Upper lobe of left lung (tissue), 6 donors: ENCODE measurements at regions not wholly inside any gene's neighbourhood (a gene's known extent, or its start where the extent isn't known, plus 50 kb on each side); places are given as distances from the start of the nearest gene placed in this dataset.

Experiments used
- ATAC-seq, 2 donors: fragments of 200-7000 bp; cut with Tn5 transposase; one replicate each; pipeline ENCODE4 v1.9.1; 2022; ENCODE audit warnings: mild to moderate bottlenecking in 2 of 2, moderate library complexity in 2 of 2; ENCODE audit not compliant: low FRiP score in 2 of 2
- DNase-seq, 2 donors: peaks; one replicate each; pipeline ENCODE4 v3.0.0-alpha.2; 2019 to 2020
- H3K27ac ChIP-seq, 4 donors: fragments of 200-600 bp; sonication (generic); one replicate each; pipeline ENCODE4 v1.5.1; 2016 to 2019
- H3K27me3 ChIP-seq, 4 donors: fragments of 200-600 bp; sonication (generic); one replicate each; pipeline ENCODE4 v1.5.1; 2017 to 2019
- H3K36me3 ChIP-seq, 4 donors: fragments of 200-600 bp; sonication (generic); one replicate each; pipeline ENCODE4 v1.5.1; 2016 to 2019
- H3K4me1 ChIP-seq, 4 donors: fragments of 200-600 bp; sonication (generic); one replicate each; pipeline ENCODE4 v1.5.1; 2018 to 2019
- H3K4me3 ChIP-seq, 4 donors: fragments of 200-600 bp; sonication (generic); one replicate each; pipeline ENCODE4 v1.5.1; 2017 to 2019; ENCODE audit warnings: mild to moderate bottlenecking in 2 of 4, moderate library complexity in 1 of 4
- H3K9me3 ChIP-seq, 4 donors: fragments of 200-600 bp; sonication (generic); one replicate each; pipeline ENCODE4 v1.5.1; 2018 to 2019
- EP300 ChIP-seq, 4 donors: sonication (generic); formaldehyde crosslinking; IDR thresholded peaks; one replicate each; pipeline ENCODE4 v1.5.1; 2017; ENCODE audit warnings: antibody characterized with exemption in 4 of 4, control low read depth in 2 of 4
- POLR2A ChIP-seq, 4 donors: fragments of 450-650 bp; IDR thresholded peaks; one replicate each; pipeline ENCODE4 v1.5.1; 2016 to 2017; ENCODE audit warnings: antibody characterized with exemption in 4 of 4, mild to moderate bottlenecking in 2 of 4
- POLR2AphosphoS5 ChIP-seq, 2 donors: sonication (generic); formaldehyde crosslinking; IDR thresholded peaks; one replicate each; pipeline ENCODE4 v1.5.1; 2017; ENCODE audit warnings: antibody characterized with exemption in 2 of 2
- WGBS, 2 donors: methylation state at CpG; one replicate each; pipeline ENCODE4 v1.1.5; 2017 to 2018; 5-methylcytosine and 5-hydroxymethylcytosine counted together
- TF ChIP-seq, protein P1 (sequence below), 6 experiments: fragments of 450-650 bp in 4 of 6; fragments of 200-600 bp in 2 of 6; sonication (generic) in 2 of 6; IDR thresholded peaks; one replicate each; pipeline ENCODE4 v1.5.1; 2016 to 2019; ENCODE audit warnings: antibody characterized with exemption in 6 of 6
- donor health status: DM: no; HTN: no; CAD: no; lungs with moderate emphysema.
- donor health status: DM: no; HTN: yes; CAD: no; lungs with severe emphysema.

DNA sequence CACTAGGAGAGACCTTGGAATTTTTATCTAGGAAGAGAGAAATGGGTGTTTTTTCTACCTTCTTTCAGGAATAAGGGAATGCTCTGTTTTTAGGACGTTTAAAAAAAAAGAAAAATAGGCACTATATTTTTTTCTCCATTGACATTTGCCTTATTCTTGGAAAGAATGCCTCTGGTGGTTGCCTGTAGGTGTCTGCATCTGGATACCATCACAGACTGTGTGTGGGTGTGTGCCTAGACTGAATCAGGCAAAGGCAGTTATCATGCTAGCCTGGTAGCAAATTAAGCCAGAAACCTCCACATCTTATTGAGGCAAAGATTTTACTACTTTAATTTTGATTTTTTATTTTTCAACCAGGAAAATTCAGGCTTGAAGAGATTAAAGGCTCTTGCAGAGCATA lies 513.6 kb upstream of the KCNMB2 start:
- H3K36me3 ChIP-seq, result no peaks in the 10 kb centered on the region
- H3K27me3 ChIP-seq, result no peaks in the 10 kb centered on the region
- no peak overlapping the region for H3K27ac ChIP-seq
- DNase-seq (no peak), ATAC-seq (no peak)
- no peaks in the 10 kb centered on the region for H3K9me3 ChIP-seq
- WGBS, 2 donors, result 82 to 86% methylated on average over 1 of the region's 1 CpG
- no peak overlapping the region for H3K4me3 ChIP-seq
- TF ChIP-seq, protein P1, sequence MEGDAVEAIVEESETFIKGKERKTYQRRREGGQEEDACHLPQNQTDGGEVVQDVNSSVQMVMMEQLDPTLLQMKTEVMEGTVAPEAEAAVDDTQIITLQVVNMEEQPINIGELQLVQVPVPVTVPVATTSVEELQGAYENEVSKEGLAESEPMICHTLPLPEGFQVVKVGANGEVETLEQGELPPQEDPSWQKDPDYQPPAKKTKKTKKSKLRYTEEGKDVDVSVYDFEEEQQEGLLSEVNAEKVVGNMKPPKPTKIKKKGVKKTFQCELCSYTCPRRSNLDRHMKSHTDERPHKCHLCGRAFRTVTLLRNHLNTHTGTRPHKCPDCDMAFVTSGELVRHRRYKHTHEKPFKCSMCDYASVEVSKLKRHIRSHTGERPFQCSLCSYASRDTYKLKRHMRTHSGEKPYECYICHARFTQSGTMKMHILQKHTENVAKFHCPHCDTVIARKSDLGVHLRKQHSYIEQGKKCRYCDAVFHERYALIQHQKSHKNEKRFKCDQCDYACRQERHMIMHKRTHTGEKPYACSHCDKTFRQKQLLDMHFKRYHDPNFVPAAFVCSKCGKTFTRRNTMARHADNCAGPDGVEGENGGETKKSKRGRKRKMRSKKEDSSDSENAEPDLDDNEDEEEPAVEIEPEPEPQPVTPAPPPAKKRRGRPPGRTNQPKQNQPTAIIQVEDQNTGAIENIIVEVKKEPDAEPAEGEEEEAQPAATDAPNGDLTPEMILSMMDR (IDR thresholded peaks at IDR 0.05), result no peak
- no peak for TF ChIP-seq EP300 (IDR thresholded peaks at IDR 0.05)
- no peak for TF ChIP-seq POLR2AphosphoS5 (IDR thresholded peaks at IDR 0.05)
- no peak for TF ChIP-seq POLR2A (IDR thresholded peaks at IDR 0.05)
- H3K4me1 ChIP-seq, result no peaks in the 10 kb centered on the region

GRCh38 chr3:178028933-178029332 lies 507.3 kb upstream of the KCNMB2 start:
- H3K4me1 ChIP-seq, result no peaks in the 10 kb centered on the region
- no peaks in the 10 kb centered on the region for H3K9me3 ChIP-seq
- no peak for ATAC-seq
- H3K36me3 ChIP-seq, result no peaks in the 10 kb centered on the region
- DNase-seq, result no peak
- no peak overlapping the region for H3K27ac ChIP-seq
- 80 to 82% methylated on average over 1 of the region's 1 CpG for WGBS, 2 donors
- no peaks in the 10 kb centered on the region for H3K27me3 ChIP-seq
- H3K4me3 ChIP-seq, result no peak overlapping the region
- TF ChIP-seq, protein P1 (IDR thresholded peaks at IDR 0.05), result no peak
- TF ChIP-seq POLR2AphosphoS5 (IDR thresholded peaks at IDR 0.05), result no peak
- TF ChIP-seq POLR2A (IDR thresholded peaks at IDR 0.05), result no peak
- no peak for TF ChIP-seq EP300 (IDR thresholded peaks at IDR 0.05)

DNA sequence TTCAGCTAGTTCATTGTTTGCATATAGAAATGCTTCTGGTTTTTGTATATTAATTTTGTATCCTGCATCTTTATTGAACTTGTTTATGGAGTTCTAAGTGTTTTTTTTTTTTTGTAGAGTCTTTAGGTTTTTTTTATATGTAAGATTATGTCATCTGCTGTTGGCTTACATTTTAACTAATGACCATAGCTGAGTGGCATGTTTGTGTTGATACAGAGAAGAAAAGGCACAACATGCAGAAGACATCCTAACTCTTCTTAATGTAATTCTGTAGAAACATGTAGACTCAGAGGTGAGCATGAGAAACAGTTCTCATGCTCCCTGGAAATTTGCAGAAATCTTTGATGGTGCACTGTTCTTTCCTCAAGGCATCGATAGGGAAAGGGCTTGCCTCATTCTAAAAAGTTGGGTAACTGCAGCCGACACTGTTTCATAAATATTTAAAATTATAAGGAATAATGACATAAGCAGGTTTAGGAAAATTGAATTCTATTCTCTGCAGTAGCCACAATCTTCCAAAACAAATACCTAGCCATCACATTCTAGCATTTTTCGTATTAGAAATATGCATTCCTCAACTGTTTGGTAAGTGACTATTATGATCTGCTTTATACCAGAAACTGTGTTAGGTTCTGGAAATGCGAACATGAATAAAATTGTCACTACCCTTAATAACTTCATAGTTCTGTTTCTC lies 499.6 kb upstream of the KCNMB2 start:
- DNase-seq (no peak), ATAC-seq (no peak)
- Histone ChIP-seq H3K4me1 (no peaks in the 10 kb centered on the region), H3K27me3 (no peaks in the 10 kb centered on the region), H3K36me3 (no peaks in the 10 kb centered on the region), H3K9me3 (no peaks in the 10 kb centered on the region), H3K27ac (no peak overlapping the region), H3K4me3 (no peak overlapping the region)
- 91 to 92% methylated on average over 4 of the region's 4 CpGs for WGBS, 2 donors
- no peak for TF ChIP-seq POLR2A (IDR thresholded peaks at IDR 0.05)
- TF ChIP-seq, protein P1 (IDR thresholded peaks at IDR 0.05), result no peak

DNA sequence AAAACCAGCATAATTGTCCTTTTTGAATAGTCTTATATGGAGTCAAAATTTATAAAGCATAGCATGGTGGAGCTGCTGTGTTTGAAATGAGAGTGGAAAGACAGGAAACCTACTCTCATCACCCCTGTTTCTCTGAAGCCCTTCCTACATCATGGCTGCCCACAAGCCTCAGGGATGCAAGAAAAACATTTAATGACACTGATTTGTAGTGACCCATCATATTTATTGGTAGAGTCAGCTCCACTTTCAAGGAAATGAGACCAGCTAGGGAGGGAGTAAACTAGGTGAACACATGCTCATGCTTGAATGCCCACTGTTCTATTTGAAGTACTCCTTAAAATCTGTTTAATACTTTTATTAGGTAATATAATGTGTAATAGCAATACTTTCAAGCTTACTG lies 494.3 kb upstream of the KCNMB2 start:
- Histone ChIP-seq H3K27ac (no peak overlapping the region), H3K4me1 (no peaks in the 10 kb centered on the region), H3K9me3 (no peaks in the 10 kb centered on the region), H3K4me3 (no peak overlapping the region), H3K36me3 (no peaks in the 10 kb centered on the region), H3K27me3 (no peaks in the 10 kb centered on the region)
- TF ChIP-seq POLR2AphosphoS5 (IDR thresholded peaks at IDR 0.05) (no peak), EP300 (IDR thresholded peaks at IDR 0.05) (no peak), POLR2A (IDR thresholded peaks at IDR 0.05) (no peak)
- TF ChIP-seq, protein P1 (IDR thresholded peaks at IDR 0.05), result no peak
- ATAC-seq (no peak), DNase-seq (no peak)

DNA sequence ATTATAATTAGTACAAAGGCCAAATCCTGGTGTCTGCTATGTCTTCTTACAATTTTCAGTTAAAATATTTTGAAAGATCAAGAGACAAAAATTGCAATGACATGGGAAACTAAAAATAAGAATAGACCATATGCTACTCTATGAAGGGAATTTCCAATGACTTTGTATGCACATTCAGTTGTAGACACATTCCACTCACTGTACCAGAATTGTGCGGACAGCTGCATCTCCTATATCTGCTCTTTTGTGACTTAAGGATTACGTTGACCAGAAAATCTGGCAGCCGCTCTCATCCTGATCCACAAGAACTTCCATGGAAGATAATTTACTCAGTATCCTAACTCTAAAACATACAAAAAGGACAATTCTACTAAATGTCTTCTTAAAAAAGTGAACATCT lies 493.9 kb upstream of the KCNMB2 start:
- no peak for ATAC-seq
- H3K36me3 ChIP-seq, result no peaks in the 10 kb centered on the region
- no peak overlapping the region for H3K4me3 ChIP-seq
- no peaks in the 10 kb centered on the region for H3K9me3 ChIP-seq
- H3K27ac ChIP-seq, result no peak overlapping the region
- no peaks in the 10 kb centered on the region for H3K27me3 ChIP-seq
- WGBS, 2 donors, result 95 to 98% methylated on average over 3 of the region's 3 CpGs
- no peaks in the 10 kb centered on the region for H3K4me1 ChIP-seq
- no peak for TF ChIP-seq POLR2AphosphoS5 (IDR thresholded peaks at IDR 0.05)
- TF ChIP-seq, protein P1 (IDR thresholded peaks at IDR 0.05), result no peak
- no peak for TF ChIP-seq EP300 (IDR thresholded peaks at IDR 0.05)
- no peak for TF ChIP-seq POLR2A (IDR thresholded peaks at IDR 0.05)
- DNase-seq, result no peak
